Thymus (tissue), 11 donors: ENCODE measurements at regions not wholly inside any gene's neighbourhood (a gene's known extent, or its start where the extent isn't known, plus 50 kb on each side); places are given as distances from the start of the nearest gene placed in this dataset.

ENCODE experiments used
- DNase-seq, 9 donors: peaks; one replicate each; pipeline ENCODE4 v3.0.0-alpha.2; 2013; ENCODE audit warnings: low spot score in 9 of 9, low read depth in 6 of 9, missing footprints in 1 of 9
- H3K27ac ChIP-seq, 2 donors: one replicate each; pipeline ENCODE4 v1.5.1; 2013; ENCODE audit warnings: control low read depth in 1 of 2, low read depth in 1 of 2, low read length in 1 of 2, mild to moderate bottlenecking in 1 of 2, moderate library complexity in 1 of 2
- H3K27me3 ChIP-seq, 2 donors: one replicate each; pipeline ENCODE4 v1.5.1; 2013; ENCODE audit warnings: low read length in 1 of 2; ENCODE audit not compliant: control insufficient read depth in 2 of 2, insufficient read depth in 1 of 2
- H3K36me3 ChIP-seq, 2 donors: one replicate each; pipeline ENCODE4 v1.5.1; 2013; ENCODE audit warnings: low read length in 1 of 2, mild to moderate bottlenecking in 1 of 2, moderate library complexity in 1 of 2; ENCODE audit not compliant: control insufficient read depth in 2 of 2, insufficient read depth in 2 of 2
- H3K4me1 ChIP-seq, 2 donors: one replicate each; pipeline ENCODE4 v1.5.1; 2013; ENCODE audit warnings: low read length in 2 of 2; ENCODE audit not compliant: control insufficient read depth in 2 of 2, insufficient read depth in 2 of 2
- H3K4me3 ChIP-seq, 2 donors: one replicate each; pipeline ENCODE4 v1.5.1; 2013; ENCODE audit warnings: low read length in 2 of 2, control low read depth in 1 of 2, mild to moderate bottlenecking in 1 of 2
- H3K9me3 ChIP-seq, 2 donors: one replicate each; pipeline ENCODE4 v1.5.1; 2013; ENCODE audit warnings: low read length in 1 of 2, mild to moderate bottlenecking in 1 of 2; ENCODE audit not compliant: control insufficient read depth in 2 of 2, insufficient read depth in 1 of 2
- WGBS: extraction: QIAGEN DNeasy Blood & Tissue Kit; methylation state at CpG from one replicate; pipeline ENCODE4 v1.1.7; 2013; 5-methylcytosine and 5-hydroxymethylcytosine counted together
- donor health status: healthy.

DNA sequence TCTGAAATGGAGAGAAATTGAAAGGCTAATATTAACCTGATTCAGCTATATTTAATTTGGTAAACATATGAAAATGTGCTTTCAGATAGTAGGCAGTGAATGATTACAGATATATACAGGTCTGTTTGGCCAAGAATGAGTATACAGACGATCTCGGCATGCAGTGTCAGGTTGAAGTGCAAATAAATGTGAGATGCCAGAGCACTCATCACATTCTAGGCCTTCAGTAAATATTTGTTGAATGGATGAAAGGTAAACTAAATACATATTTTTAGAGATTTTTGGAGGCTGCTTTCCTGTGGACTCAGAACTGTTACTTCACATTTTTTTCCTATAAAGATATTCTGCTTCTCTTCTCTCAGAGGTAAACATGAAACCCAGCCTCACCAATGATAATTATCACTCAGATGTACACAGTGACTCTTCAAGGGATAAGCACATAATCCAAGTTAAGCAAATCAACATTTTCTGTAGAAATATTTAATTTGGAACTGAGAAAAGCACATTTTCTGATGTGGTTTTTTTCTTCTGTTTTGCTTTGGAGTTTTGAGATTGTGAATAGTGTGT lies 702.9 kb downstream of the BRINP3 start:
- H3K27ac ChIP-seq, result no peak overlapping the region
- H3K27me3 ChIP-seq, result no peaks in the 10 kb centered on the region
- H3K9me3 ChIP-seq, result no peaks in the 10 kb centered on the region
- DNase-seq, result no peak
- no peaks in the 10 kb centered on the region for H3K36me3 ChIP-seq
- WGBS, result 91% methylated on average over 2 of the region's 2 CpGs
- no peak overlapping the region for H3K4me3 ChIP-seq
- no peaks in the 10 kb centered on the region for H3K4me1 ChIP-seq

- H3K4me1 ChIP-seq, result no peaks in the 10 kb centered on the region
- WGBS, result 91% methylated on average over 1 of the region's 1 CpG
Measured at GRCh38 chr1:189775343-189775742, 702.3 kb downstream of the BRINP3 start.

DNA sequence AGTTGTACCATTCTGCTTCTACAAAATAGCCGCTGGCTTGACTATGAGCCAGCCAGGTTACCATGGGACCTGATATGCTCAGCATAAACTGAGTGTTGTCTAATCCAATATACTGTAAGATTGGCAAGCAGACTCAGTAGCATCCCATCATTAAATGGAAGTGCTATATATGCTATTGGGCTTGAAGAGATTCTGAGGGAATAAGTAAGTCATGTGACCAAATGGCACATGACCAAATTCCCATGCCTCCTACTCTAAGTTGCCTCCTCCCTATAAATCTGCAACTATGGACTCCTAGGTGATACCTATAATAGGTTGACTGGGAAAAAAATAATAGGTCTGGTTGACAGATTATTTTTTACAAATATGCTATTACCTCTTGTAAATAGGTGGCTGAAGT lies 698.6 kb downstream of the BRINP3 start:
- H3K36me3 ChIP-seq, result no peaks in the 10 kb centered on the region
- no peak overlapping the region for H3K4me3 ChIP-seq
- H3K4me1 ChIP-seq, result no peaks in the 10 kb centered on the region
- no peaks in the 10 kb centered on the region for H3K27me3 ChIP-seq
- no peaks in the 10 kb centered on the region for H3K9me3 ChIP-seq
- H3K27ac ChIP-seq, result no peak overlapping the region
- DNase-seq, result no peak
- 93% methylated on average over 1 of the region's 1 CpG for WGBS

More at GRCh38 chr1:189775343-189775742, 702.3 kb downstream of the BRINP3 start:
- no peaks in the 10 kb centered on the region for H3K9me3 ChIP-seq
- no peak for DNase-seq
- H3K4me3 ChIP-seq, result no peak overlapping the region
- H3K27ac ChIP-seq, result no peak overlapping the region
- no peaks in the 10 kb centered on the region for H3K27me3 ChIP-seq
- H3K36me3 ChIP-seq, result no peaks in the 10 kb centered on the region

- H3K36me3 ChIP-seq, result no peaks in the 10 kb centered on the region
- H3K27me3 ChIP-seq, result no peaks in the 10 kb centered on the region
- H3K4me3 ChIP-seq, result no peak overlapping the region
- no peak for DNase-seq
- H3K4me1 ChIP-seq, result no peaks in the 10 kb centered on the region
- whole genome bisulfite sequencing, result 83% methylated on average over 2 of the region's 2 CpGs
- H3K9me3 ChIP-seq, result no peaks in the 10 kb centered on the region
- H3K27ac ChIP-seq, result no peak overlapping the region
Measured at GRCh38 chr1:189782295-189782694, 695.4 kb downstream of the BRINP3 start.

GRCh38 chr1:189783456-189783855 lies 694.2 kb downstream of the BRINP3 start:
- no peaks in the 10 kb centered on the region for H3K4me1 ChIP-seq
- no peak overlapping the region for H3K27ac ChIP-seq
- no peak for DNase-seq
- 79% methylated on average over 2 of the region's 2 CpGs for WGBS
- H3K36me3 ChIP-seq, result no peaks in the 10 kb centered on the region
- H3K9me3 ChIP-seq, result no peaks in the 10 kb centered on the region
- H3K27me3 ChIP-seq, result no peaks in the 10 kb centered on the region
- H3K4me3 ChIP-seq, result no peak overlapping the region

GRCh38 chr1:189786761-189787160 lies 690.9 kb downstream of the BRINP3 start:
- Histone ChIP-seq H3K4me3 (no peak overlapping the region), H3K27ac (no peak overlapping the region), H3K27me3 (no peaks in the 10 kb centered on the region), H3K36me3 (no peaks in the 10 kb centered on the region), H3K9me3 (no peaks in the 10 kb centered on the region), H3K4me1 (no peaks in the 10 kb centered on the region)
- no peak for DNase-seq
- WGBS, result 79% methylated on average over 5 of the region's 5 CpGs

GRCh38 chr1:189787201-189787600 lies 690.5 kb downstream of the BRINP3 start:
- Histone ChIP-seq H3K4me3 (no peak overlapping the region), H3K27me3 (no peaks in the 10 kb centered on the region), H3K9me3 (no peaks in the 10 kb centered on the region), H3K36me3 (no peaks in the 10 kb centered on the region), H3K4me1 (no peaks in the 10 kb centered on the region), H3K27ac (no peak overlapping the region)
- WGBS, result 69% methylated on average over 9 of the region's 9 CpGs
- no peak for DNase-seq

DNA sequence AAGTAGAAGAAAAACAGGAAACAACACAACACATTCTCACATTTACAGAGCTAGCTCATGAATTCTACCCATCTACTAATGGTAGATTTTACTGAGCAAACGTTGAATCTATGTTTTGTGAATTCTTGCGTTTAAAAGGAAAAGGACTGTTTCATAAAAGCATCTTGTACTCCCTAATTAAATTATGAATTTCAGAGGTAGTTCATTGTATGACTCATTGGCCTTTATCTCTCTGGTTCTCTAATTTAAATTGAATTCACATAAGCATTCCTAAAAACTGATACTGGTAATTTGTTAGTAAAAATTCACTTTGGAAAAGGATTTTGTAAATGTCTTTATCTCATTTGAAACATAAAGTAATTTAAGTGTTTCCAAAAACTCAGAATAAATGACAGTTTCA lies 687.3 kb downstream of the BRINP3 start:
- 95% methylated on average over 2 of the region's 2 CpGs for WGBS
- Histone ChIP-seq H3K4me1 (no peaks in the 10 kb centered on the region), H3K9me3 (no peaks in the 10 kb centered on the region), H3K27me3 (no peaks in the 10 kb centered on the region), H3K27ac (no peak overlapping the region), H3K4me3 (no peak overlapping the region), H3K36me3 (no peaks in the 10 kb centered on the region)
- DNase-seq, result no peak

DNA sequence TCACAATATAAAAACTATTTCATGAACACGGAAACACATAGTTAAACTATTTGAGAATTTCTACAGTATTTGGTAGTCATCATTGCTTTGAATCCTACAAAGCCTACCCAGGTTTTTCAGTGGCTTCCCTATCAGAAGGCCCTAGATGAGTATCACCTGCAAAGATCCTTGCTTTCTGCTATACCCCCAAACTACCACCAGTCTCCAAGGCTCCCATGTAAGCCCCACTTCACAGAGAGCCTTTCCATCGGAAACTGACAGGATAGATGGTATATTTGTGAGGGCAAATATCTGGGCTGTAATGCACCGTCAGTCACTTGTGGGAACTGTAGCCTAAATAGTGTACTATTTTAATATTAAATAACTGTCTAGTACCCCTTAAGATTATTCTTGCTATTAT lies 674.3 kb downstream of the BRINP3 start:
- Histone ChIP-seq H3K4me1 (no peaks in the 10 kb centered on the region), H3K36me3 (no peaks in the 10 kb centered on the region), H3K27me3 (no peaks in the 10 kb centered on the region), H3K9me3 (no peaks in the 10 kb centered on the region), H3K27ac (no peak overlapping the region), H3K4me3 (no peak overlapping the region)
- no peak for DNase-seq
- 63% methylated on average over 3 of the region's 3 CpGs for WGBS

DNA sequence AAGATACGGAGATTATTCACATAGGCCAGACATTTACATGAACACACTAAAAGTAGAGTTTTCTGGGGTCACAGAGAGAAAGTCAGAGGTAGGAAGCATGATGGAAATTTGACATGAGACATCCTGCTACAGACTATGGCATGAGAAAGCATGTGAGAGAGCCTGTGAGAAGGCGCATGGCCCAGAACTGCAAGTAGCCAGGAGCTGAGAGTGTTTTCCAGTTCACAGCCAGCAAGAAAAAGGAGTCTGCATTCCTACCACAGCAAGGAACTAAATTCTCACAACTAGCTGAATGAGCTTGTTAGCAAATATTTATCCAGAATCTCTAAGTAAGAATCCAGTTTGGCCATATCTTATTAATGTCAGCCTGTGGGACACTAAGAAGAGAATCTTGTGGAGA lies 673.3 kb downstream of the BRINP3 start:
- no peaks in the 10 kb centered on the region for H3K36me3 ChIP-seq
- H3K4me3 ChIP-seq, result no peak overlapping the region
- H3K9me3 ChIP-seq, result no peaks in the 10 kb centered on the region
- 94% methylated on average over 2 of the region's 2 CpGs for WGBS
- no peaks in the 10 kb centered on the region for H3K4me1 ChIP-seq
- no peaks in the 10 kb centered on the region for H3K27me3 ChIP-seq
- H3K27ac ChIP-seq, result no peak overlapping the region
- DNase-seq, result no peak
